Trophoblast cell (in vitro differentiated cells and primary cell): ENCODE measurements at regions not wholly inside any gene's neighbourhood (a gene's known extent, or its start where the extent isn't known, plus 50 kb on each side); places are given as distances from the start of the nearest gene placed in this dataset.

Experiments used
- DNase-seq, 2 donors: peaks; one replicate each; pipeline ENCODE4 v3.0.0-alpha.2; 2016
- H2AFZ ChIP-seq: 2 replicates; pipeline ENCODE4 v1.6.1; 2013; ENCODE audit warnings: low read length, moderate library complexity, mild to moderate bottlenecking; ENCODE audit not compliant: insufficient read depth, poor library complexity
- H2AK5ac ChIP-seq: 2 replicates; pipeline ENCODE4 v1.6.1; 2013; ENCODE audit warnings: mild to moderate bottlenecking, low read length
- H2BK120ac ChIP-seq: 2 replicates; pipeline ENCODE4 v1.6.1; 2013; ENCODE audit warnings: low read length, mild to moderate bottlenecking, moderate library complexity; ENCODE audit not compliant: insufficient read depth, poor library complexity
- H2BK12ac ChIP-seq: 2 replicates; pipeline ENCODE4 v1.6.1; 2013; ENCODE audit warnings: mild to moderate bottlenecking, low read length, moderate library complexity
- H2BK5ac ChIP-seq: 2 replicates; pipeline ENCODE4 v1.6.1; 2013; ENCODE audit warnings: low read length, low read depth, moderate library complexity, mild to moderate bottlenecking; ENCODE audit not compliant: poor library complexity
- H3K14ac ChIP-seq: 2 replicates; pipeline ENCODE4 v1.6.1; 2013; ENCODE audit warnings: mild to moderate bottlenecking, low read length
- H3K18ac ChIP-seq: 2 replicates; pipeline ENCODE4 v1.6.1; 2013; ENCODE audit warnings: mild to moderate bottlenecking, low read length
- H3K23ac ChIP-seq: 2 replicates; pipeline ENCODE4 v1.6.1; 2013; ENCODE audit warnings: low read length
- H3K27ac ChIP-seq: 2 replicates; pipeline ENCODE4 v1.5.1; 2013; ENCODE audit warnings: low read depth, mild to moderate bottlenecking, inconsistent platforms, low read length, moderate library complexity
- H3K27me3 ChIP-seq: 2 replicates; pipeline ENCODE4 v1.6.1; 2013; ENCODE audit warnings: inconsistent platforms, mild to moderate bottlenecking, low read length, moderate library complexity; ENCODE audit not compliant: insufficient read depth
- H3K36me3 ChIP-seq, 2 experiments: 1 replicate in 1 of 2; 2 replicates in 1 of 2; pipeline ENCODE4 v1.6.1; 2013; ENCODE audit warnings: low read length in 2 of 2, mild to moderate bottlenecking in 2 of 2, moderate library complexity in 1 of 2; ENCODE audit not compliant: insufficient read depth in 2 of 2, control insufficient read depth in 1 of 2
- H3K4ac ChIP-seq: 2 replicates; pipeline ENCODE4 v1.6.1; 2013; ENCODE audit warnings: low read depth, mild to moderate bottlenecking, low read length, moderate library complexity
- H3K4me1 ChIP-seq, 2 experiments: 1 replicate in 1 of 2; 2 replicates in 1 of 2; pipeline ENCODE4 v1.6.1; 2013; ENCODE audit warnings: low read length in 2 of 2, mild to moderate bottlenecking in 2 of 2, moderate library complexity in 1 of 2; ENCODE audit not compliant: insufficient read depth in 2 of 2, control insufficient read depth in 1 of 2
- H3K4me2 ChIP-seq: 2 replicates; pipeline ENCODE4 v1.6.1; 2013; ENCODE audit warnings: inconsistent platforms, mild to moderate bottlenecking, low read length, moderate library complexity
- H3K4me3 ChIP-seq: 2 replicates; pipeline ENCODE4 v1.5.1; 2013; ENCODE audit warnings: mild to moderate bottlenecking, low read depth, low read length, inconsistent platforms
- H3K79me1 ChIP-seq: one replicate; pipeline ENCODE4 v1.6.1; 2013; ENCODE audit warnings: low read length
- H3K79me2 ChIP-seq: 2 replicates; pipeline ENCODE4 v1.6.1; 2013; ENCODE audit warnings: low read length, mild to moderate bottlenecking; ENCODE audit not compliant: control insufficient read depth, insufficient read depth, poor library complexity
- H3K9ac ChIP-seq: 2 replicates; pipeline ENCODE4 v1.6.1; 2013; ENCODE audit warnings: mild to moderate bottlenecking, low read length
- H3K9me3 ChIP-seq: 2 replicates; pipeline ENCODE4 v1.6.1; 2013; ENCODE audit warnings: low read depth, mild to moderate bottlenecking, control low read depth, inconsistent platforms, low read length; ENCODE audit not compliant: insufficient read depth
- H4K12ac ChIP-seq: 2 replicates; pipeline ENCODE4 v1.6.1; 2013; ENCODE audit warnings: low read depth, mild to moderate bottlenecking, low read length, moderate library complexity
- H4K8ac ChIP-seq: 2 replicates; pipeline ENCODE4 v1.6.1; 2013; ENCODE audit warnings: low read depth, mild to moderate bottlenecking, low read length, moderate library complexity
- H4K91ac ChIP-seq: one replicate; pipeline ENCODE4 v1.6.1; 2013; ENCODE audit warnings: low read depth, mild to moderate bottlenecking, low read length, moderate library complexity
- WGBS: extraction: QIAGEN DNeasy Blood & Tissue Kit; methylation state at CpG from one replicate; pipeline ENCODE4 v1.1.7; 2013; ENCODE audit warnings: missing lambda C conversion rate; ENCODE audit not compliant: insufficient read length, insufficient coverage; ENCODE audit errors: extremely low coverage; 5-methylcytosine and 5-hydroxymethylcytosine counted together

DNA sequence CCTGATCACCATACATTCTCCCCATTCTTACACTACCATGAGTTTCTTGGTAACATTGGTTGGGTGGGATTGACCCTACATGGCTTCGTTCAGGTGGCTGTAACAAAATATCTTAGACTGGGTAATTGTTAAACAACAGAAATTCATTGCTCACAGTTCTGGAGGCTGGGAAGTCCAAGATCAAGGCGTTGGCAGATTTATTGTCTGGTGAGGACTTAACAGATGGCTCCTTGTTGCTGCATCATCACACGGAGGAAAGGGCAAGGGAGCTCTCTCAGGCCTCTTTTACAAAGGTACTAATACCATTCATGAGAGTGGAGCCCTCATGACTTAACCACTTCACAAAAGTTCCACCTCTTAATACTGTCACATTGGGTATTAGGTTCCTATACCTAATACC, 116.7 kb upstream of the EGLN3 start:
- Histone ChIP-seq H3K4me2 (no peak overlapping the region), H3K36me3 (no peaks in the 10 kb centered on the region), H4K91ac (no peak overlapping the region), H3K23ac (no peak overlapping the region), H4K12ac (no peak overlapping the region), H3K14ac (no peak overlapping the region), H3K27me3 (no peaks in the 10 kb centered on the region), H3K79me1 (no peaks in the 10 kb centered on the region), H3K9ac (no peak overlapping the region), H2AK5ac (no peak overlapping the region), H2BK120ac (no peak overlapping the region), H3K4ac (no peak overlapping the region), H3K9me3 (peaks cover 2% of the 10 kb centered on the region), H3K4me1 (no peaks in the 10 kb centered on the region), H3K18ac (no peak overlapping the region), H2BK12ac (no peak overlapping the region), H2AFZ (no peak overlapping the region), H3K79me2 (no peaks in the 10 kb centered on the region), H4K8ac (no peak overlapping the region), H2BK5ac (no peak overlapping the region), H3K27ac (no peak overlapping the region), H3K4me3 (no peak overlapping the region)
- WGBS: no CpG with 5 or more reads among the region's 3 CpGs
- no peak for DNase-seq

GRCh38 chr14:34065690-34066391, 115.0 kb upstream of the EGLN3 start:
- Histone ChIP-seq H2AK5ac (no peak overlapping the region), H3K9ac (no peak overlapping the region), H3K23ac (no peak overlapping the region), H3K14ac (no peak overlapping the region), H2BK5ac (no peak overlapping the region), H2BK12ac (peak overlapping the region; percentile 3), H3K4ac (no peak overlapping the region), H4K91ac (no peak overlapping the region), H3K79me1 (no peaks in the 10 kb centered on the region), H3K4me1 (no peaks in the 10 kb centered on the region), H4K8ac (no peak overlapping the region), H2AFZ (no peak overlapping the region), H3K36me3 (no peaks in the 10 kb centered on the region), H3K4me2 (no peak overlapping the region), H3K18ac (no peak overlapping the region), H3K27me3 (no peaks in the 10 kb centered on the region), H2BK120ac (no peak overlapping the region), H3K27ac (no peak overlapping the region), H3K9me3 (peaks cover 2% of the 10 kb centered on the region), H3K4me3 (no peak overlapping the region), H3K79me2 (no peaks in the 10 kb centered on the region), H4K12ac (no peak overlapping the region)
- DNase-seq: peak; percentile 29 to 49
- no CpG with 5 or more reads among the region's 4 CpGs for WGBS

GRCh38 chr14:34065236-34065635, 114.4 kb upstream of the EGLN3 start:
- Histone ChIP-seq H3K79me2 (peaks cover 3% of the 10 kb centered on the region), H3K27ac (no peak overlapping the region), H4K12ac (no peak overlapping the region), H3K4me2 (no peak overlapping the region), H3K4ac (no peak overlapping the region), H4K91ac (no peak overlapping the region), H4K8ac (no peak overlapping the region), H2BK5ac (no peak overlapping the region), H3K36me3 (no peaks in the 10 kb centered on the region), H3K23ac (no peak overlapping the region), H2BK120ac (no peak overlapping the region), H3K4me3 (no peak overlapping the region), H2BK12ac (no peak overlapping the region), H3K14ac (no peak overlapping the region), H3K79me1 (peaks cover 5% of the 10 kb centered on the region), H3K18ac (no peak overlapping the region), H2AK5ac (no peak overlapping the region), H3K27me3 (no peaks in the 10 kb centered on the region), H3K9ac (no peak overlapping the region), H3K4me1 (peaks cover 5% of the 10 kb centered on the region in 2 experiments), H2AFZ (no peak overlapping the region), H3K9me3 (peaks cover 2% of the 10 kb centered on the region)
- no CpG with 5 or more reads among the region's 4 CpGs for WGBS
- peak; percentile 53 to 85 for DNase-seq

DNA sequence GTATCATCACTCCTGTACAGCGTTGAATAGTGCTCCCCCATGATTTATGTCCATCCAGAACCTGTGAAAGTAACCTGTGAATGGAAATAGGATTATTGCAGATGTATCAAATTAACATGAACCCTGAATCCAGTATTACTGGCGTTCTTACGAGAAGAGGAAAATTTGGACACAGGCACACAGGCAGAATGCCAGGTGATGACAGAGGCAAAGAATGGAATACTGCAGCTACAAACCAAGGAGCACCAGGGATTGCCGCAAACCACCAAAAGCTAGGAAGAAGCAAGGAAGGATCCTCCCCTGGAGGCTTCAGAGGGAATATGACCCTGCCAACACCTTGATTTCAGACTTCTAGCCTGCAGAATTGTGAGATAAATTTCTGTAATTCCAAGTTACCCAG, 113.5 kb upstream of the EGLN3 start:
- no peak overlapping the region for H3K4ac ChIP-seq
- DNase-seq: peak in 1 of 2 donors; percentile 32
- peaks cover 11% of the 10 kb centered on the region for H3K79me1 ChIP-seq
- H4K8ac ChIP-seq: no peak overlapping the region
- no peak overlapping the region for H2AFZ ChIP-seq
- H3K23ac ChIP-seq: no peak overlapping the region
- no peak overlapping the region for H3K4me2 ChIP-seq
- H3K9me3 ChIP-seq: peaks cover 2% of the 10 kb centered on the region
- H2BK120ac ChIP-seq: no peak overlapping the region
- H3K36me3 ChIP-seq: no peaks in the 10 kb centered on the region
- no peak overlapping the region for H3K18ac ChIP-seq
- no peak overlapping the region for H4K12ac ChIP-seq
- H3K27ac ChIP-seq: no peak overlapping the region
- WGBS: no CpG with 5 or more reads among the region's 4 CpGs
- no peak overlapping the region for H2BK12ac ChIP-seq
- H3K79me2 ChIP-seq: peaks cover 7% of the 10 kb centered on the region
- peaks cover 7 to 9% of the 10 kb centered on the region in 2 experiments for H3K4me1 ChIP-seq
- no peak overlapping the region for H2AK5ac ChIP-seq
- H3K14ac ChIP-seq: no peak overlapping the region
- no peak overlapping the region for H4K91ac ChIP-seq
- H2BK5ac ChIP-seq: no peak overlapping the region
- H3K27me3 ChIP-seq: no peaks in the 10 kb centered on the region
- no peak overlapping the region for H3K4me3 ChIP-seq
- no peak overlapping the region for H3K9ac ChIP-seq
